Astrocyte (in vitro differentiated cells and primary cell): ENCODE measurements at regions not wholly inside any gene's neighbourhood (a gene's known extent, or its start where the extent isn't known, plus 50 kb on each side); places are given as distances from the start of the nearest gene placed in this dataset.

Experiments used
- CTCF ChIP-seq: IDR thresholded peaks from 2 replicates; pipeline ENCODE4 v1.5.1; 2011; ENCODE audit warnings: low read depth, mild to moderate bottlenecking, inconsistent platforms, low read length, moderate library complexity; ENCODE audit not compliant: insufficient read depth
- EZH2 ChIP-seq: IDR thresholded peaks from 2 replicates; pipeline ENCODE4 v1.6.1; 2012; ENCODE audit warnings: mild to moderate bottlenecking, low read length, inconsistent platforms; ENCODE audit not compliant: insufficient read depth

GRCh38 chr17:21814776-21815175, 122.5 kb downstream of the KCNJ18 start:
- no peak for TF ChIP-seq EZH2
- TF ChIP-seq CTCF, result no peak
